A549 (cell line): ENCODE measurements at regions not wholly inside any gene's neighbourhood (a gene's known extent, or its start where the extent isn't known, plus 50 kb on each side); places are given as distances from the start of the nearest gene placed in this dataset.

Experiments used
- BHLHE40 ChIP-seq: IDR thresholded peaks from 2 replicates; pipeline ENCODE4 v1.6.1; 2012; ENCODE audit warnings: low read depth, low read length, inconsistent platforms
- ZNF302 ChIP-seq: fragments of 250-450 bp; sonication (Bioruptor Pico); IDR thresholded peaks from 2 replicates; pipeline ENCODE4 v1.9.0; 2021; ENCODE audit warnings: inconsistent platforms, mild to moderate bottlenecking, moderate library complexity
- TF ChIP-seq, protein P1 (sequence below): fragments of >200 bp; sonication (Bioruptor Twin); formaldehyde crosslinking; IDR thresholded peaks from 3 replicates; pipeline ENCODE4 v1.5.1; 2016

DNA sequence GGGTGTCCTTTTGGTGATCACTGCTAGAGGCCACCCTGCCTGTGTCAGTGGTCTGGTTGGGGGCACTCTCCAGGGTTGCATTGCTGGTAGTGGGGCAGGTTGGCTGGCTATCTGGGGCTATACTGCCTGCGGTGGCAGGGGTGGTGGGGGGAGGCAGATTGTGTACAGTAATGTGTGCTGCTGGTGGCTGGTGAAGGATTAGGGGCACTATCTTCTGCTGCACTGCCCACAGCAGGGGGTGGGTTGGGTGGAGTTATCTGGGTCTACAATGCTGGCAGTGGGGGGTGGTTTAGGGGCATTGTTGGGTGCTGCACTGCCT, 204.0 kb upstream of the WSB1 start:
- TF ChIP-seq, protein P1, sequence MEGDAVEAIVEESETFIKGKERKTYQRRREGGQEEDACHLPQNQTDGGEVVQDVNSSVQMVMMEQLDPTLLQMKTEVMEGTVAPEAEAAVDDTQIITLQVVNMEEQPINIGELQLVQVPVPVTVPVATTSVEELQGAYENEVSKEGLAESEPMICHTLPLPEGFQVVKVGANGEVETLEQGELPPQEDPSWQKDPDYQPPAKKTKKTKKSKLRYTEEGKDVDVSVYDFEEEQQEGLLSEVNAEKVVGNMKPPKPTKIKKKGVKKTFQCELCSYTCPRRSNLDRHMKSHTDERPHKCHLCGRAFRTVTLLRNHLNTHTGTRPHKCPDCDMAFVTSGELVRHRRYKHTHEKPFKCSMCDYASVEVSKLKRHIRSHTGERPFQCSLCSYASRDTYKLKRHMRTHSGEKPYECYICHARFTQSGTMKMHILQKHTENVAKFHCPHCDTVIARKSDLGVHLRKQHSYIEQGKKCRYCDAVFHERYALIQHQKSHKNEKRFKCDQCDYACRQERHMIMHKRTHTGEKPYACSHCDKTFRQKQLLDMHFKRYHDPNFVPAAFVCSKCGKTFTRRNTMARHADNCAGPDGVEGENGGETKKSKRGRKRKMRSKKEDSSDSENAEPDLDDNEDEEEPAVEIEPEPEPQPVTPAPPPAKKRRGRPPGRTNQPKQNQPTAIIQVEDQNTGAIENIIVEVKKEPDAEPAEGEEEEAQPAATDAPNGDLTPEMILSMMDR, result no peak
- TF ChIP-seq ZNF302 (CRISPR knock-in tag) (no peak), BHLHE40 (no peak)
